HepG2 (cell line): ENCODE measurements at regions not wholly inside any gene's neighbourhood (a gene's known extent, or its start where the extent isn't known, plus 50 kb on each side); places are given as distances from the start of the nearest gene placed in this dataset.

Experiments used
- ARID4A ChIP-seq: sonication (generic); formaldehyde crosslinking; IDR thresholded peaks from 2 replicates; pipeline ENCODE4 v1.5.0; 2020; ENCODE audit warnings: mild to moderate bottlenecking, missing genetic modification reagents, borderline replicate concordance
- ATF3 ChIP-seq: sonication (generic); formaldehyde crosslinking; IDR thresholded peaks from 2 replicates; pipeline ENCODE4 v1.4.0; 2020; ENCODE audit warnings: missing genetic modification reagents
- FOXK1 ChIP-seq: sonication (generic); formaldehyde crosslinking; IDR thresholded peaks from 2 replicates; pipeline ENCODE4 v1.4.0; 2020; ENCODE audit warnings: low read depth, missing genetic modification reagents, borderline replicate concordance
- JUN ChIP-seq: sonication (generic); formaldehyde crosslinking; IDR thresholded peaks from 2 replicates; pipeline ENCODE4 v1.4.0; 2020; ENCODE audit warnings: mild to moderate bottlenecking, missing genetic modification reagents
- ZBED4 ChIP-seq: sonication (generic); formaldehyde crosslinking; IDR thresholded peaks from 2 replicates; pipeline ENCODE4 v1.4.0; 2020; ENCODE audit warnings: missing genetic modification reagents, borderline replicate concordance
- ZMAT3 ChIP-seq: sonication (generic); formaldehyde crosslinking; conservative IDR thresholded peaks from 2 replicates; pipeline ENCODE4 v1.7.0; 2021; ENCODE audit warnings: missing genetic modification reagents
- ZNF747 ChIP-seq: sonication (generic); formaldehyde crosslinking; IDR thresholded peaks from 2 replicates; pipeline ENCODE4 v1.8.1; 2023; ENCODE audit warnings: missing genetic modification reagents, mild to moderate bottlenecking, borderline replicate concordance
- ZNF777 ChIP-seq: sonication (generic); formaldehyde crosslinking; IDR thresholded peaks from 2 replicates; pipeline ENCODE4 v1.4.0; 2020; ENCODE audit warnings: missing genetic modification reagents
- ZNF883 ChIP-seq: sonication (generic); formaldehyde crosslinking; IDR thresholded peaks from 2 replicates; pipeline ENCODE4 v1.5.1; 2020; ENCODE audit warnings: mild to moderate bottlenecking, missing genetic modification reagents; ENCODE audit errors: not compliant biosample characterization
- ZXDC ChIP-seq: sonication (generic); formaldehyde crosslinking; IDR thresholded peaks from 2 replicates; pipeline ENCODE4 v1.5.0; 2020; ENCODE audit warnings: mild to moderate bottlenecking, missing genetic modification reagents

GRCh38 chr7:25804154-25804553 lies 347.8 kb upstream of the NFE2L3 start (continued):
- TF ChIP-seq ARID4A (no peak), ATF3 (CRISPR knock-in tag) (no peak), ZNF747 (CRISPR knock-in tag) (no peak), ZNF777 (CRISPR knock-in tag) (no peak), JUN (no peak), ZXDC (CRISPR knock-in tag) (no peak), FOXK1 (CRISPR knock-in tag) (no peak), ZBED4 (CRISPR knock-in tag) (no peak), ZNF883 (CRISPR knock-in tag) (no peak), ZMAT3 (no peak)
